NB4 (cell line): ENCODE measurements at regions not wholly inside any gene's neighbourhood (a gene's known extent, or its start where the extent isn't known, plus 50 kb on each side); places are given as distances from the start of the nearest gene placed in this dataset.

Experiments used
- CTCF ChIP-seq: IDR thresholded peaks from one replicate; pipeline ENCODE4 v1.5.1; 2012; ENCODE audit warnings: low read depth, low read length
- MAX ChIP-seq: IDR thresholded peaks from 2 replicates; pipeline ENCODE4 v1.6.1; 2011; ENCODE audit warnings: low read depth, low read length
- POLR2A ChIP-seq: IDR thresholded peaks from 2 replicates; pipeline ENCODE4 v1.6.1; 2011; ENCODE audit warnings: mild to moderate bottlenecking; ENCODE audit not compliant: insufficient read length; ENCODE audit errors: extremely low read depth

GRCh38 chr13:73733706-73734105, 400.5 kb downstream of the KLF12 start:
- TF ChIP-seq POLR2A (no peak), CTCF (no peak), MAX (no peak)
